ENCODE measurements at regions not wholly inside any gene's neighbourhood (a gene's known extent, or its start where the extent isn't known, plus 50 kb on each side); places are given as distances from the start of the nearest gene placed in this dataset.

DNA sequence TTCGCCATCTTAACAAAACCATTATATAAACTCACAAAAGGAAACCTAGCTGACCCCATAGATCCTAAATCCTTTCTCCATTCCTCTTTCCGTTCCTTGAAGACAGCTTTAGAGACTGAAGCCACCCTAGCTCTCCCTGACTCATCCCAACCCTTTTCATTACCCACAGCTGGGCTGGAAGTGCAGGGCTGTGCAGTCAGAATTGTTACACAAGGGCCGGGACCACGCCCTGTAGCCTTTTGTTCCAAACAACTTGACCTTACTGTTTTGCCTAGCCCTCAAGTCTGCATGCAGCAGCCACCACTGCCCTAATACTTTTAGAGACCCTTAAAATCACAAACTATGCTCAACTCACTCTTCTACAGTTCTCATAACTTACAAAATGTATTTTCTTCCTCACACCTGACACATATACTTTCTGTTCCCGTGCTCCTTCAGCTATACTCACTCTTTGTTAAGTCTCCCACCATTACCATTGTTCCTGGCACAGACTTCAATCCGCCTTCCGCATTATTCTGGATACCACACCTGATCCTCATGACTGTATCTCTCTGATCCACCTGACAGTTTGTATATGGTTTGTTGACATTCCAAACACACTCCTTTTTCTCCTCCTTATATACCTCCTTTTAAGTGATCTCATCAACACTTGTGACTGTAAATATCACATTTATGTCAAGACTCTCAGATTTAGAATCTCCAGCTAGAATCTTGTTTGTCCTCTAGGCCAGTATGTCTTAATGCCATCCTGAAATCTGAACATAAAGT is 208.7 kb downstream of the KITLG start:
- DNase-seq, result no peak

DNA sequence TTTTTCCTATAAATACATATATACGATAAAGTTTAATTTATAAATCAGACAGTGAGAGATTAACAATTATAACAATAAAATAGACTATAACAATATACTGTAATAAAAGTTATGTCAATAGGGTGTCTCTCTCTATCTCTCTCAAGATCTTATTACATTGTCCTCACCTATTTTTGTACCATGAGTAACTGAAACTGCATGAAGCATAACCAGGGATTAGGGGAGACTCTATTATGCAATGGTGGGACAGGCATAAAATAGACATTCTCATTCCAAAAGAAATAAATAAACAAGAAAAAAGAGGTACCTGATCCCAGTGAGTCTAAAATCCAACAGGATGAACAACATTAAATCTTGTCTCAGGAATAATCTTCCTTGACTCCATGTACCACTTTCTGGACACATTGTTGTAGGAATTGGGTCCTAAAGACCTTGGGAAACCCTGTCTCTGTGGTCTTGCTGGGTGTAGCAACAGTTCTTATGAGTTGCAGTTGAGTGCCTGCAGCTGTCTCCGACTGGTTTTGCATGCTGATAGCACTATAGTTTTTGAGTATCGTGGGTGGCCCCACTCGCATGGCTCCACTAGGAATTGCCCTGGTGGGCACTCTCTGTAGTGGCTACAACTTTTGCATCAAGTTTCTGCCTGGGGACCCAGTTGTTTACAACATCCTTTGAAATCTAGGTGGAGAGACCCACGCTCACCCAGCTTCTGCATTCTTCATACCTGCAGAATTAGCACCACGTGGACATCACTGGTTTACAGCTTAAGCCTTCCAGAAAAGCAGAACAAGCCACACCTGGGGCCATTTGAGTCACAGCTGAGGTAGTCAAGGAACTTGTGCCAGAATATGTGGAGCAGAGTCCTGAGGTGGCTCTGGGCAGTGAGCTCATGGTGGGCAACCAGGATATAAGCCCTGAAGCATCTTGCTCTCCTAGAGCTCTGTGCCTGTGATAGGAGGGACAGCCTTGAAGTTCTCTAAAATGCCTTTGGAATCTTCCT is 204.7 kb downstream of the KITLG start:
- DNase-seq, result no peak

DNA sequence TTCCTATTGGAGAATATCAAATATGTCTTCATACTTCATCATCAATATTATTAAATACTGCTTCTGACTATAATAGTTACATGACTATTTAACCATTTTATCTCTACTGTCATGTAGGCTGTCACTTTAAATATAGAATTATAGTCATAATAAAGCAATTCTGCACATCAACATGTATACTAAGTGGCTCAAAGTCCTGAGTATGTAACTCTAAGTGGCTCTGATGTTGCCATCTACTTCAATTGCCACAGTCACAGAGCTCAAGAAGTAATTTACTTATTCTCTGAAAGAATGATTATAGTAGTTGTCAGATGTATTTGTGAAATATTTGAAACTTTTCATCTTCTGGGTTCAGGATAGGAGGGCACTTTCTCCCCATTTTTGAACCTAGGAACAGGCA is 202.3 kb downstream of the KITLG start:
- DNase-seq, result no peak

DNA sequence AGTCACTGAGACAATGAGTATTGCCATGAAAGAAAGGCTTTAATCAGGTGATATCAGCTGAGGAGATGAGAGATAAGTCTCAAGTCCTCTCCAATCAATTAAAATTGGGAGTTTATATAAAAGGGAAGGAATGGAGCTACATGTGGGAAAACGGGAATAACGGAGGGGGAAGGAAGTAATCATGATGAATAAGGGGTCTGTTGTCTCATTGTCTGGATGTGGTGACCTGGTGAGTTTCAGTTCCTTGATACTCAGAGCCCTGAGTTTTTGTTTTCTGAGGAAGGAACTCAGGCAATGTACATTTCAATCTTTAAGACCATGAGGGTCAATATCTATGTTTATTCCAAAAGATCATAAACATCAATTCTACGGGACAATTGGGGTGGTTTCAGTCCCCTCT is 198.8 kb downstream of the KITLG start:
- no peak for DNase-seq

DNA sequence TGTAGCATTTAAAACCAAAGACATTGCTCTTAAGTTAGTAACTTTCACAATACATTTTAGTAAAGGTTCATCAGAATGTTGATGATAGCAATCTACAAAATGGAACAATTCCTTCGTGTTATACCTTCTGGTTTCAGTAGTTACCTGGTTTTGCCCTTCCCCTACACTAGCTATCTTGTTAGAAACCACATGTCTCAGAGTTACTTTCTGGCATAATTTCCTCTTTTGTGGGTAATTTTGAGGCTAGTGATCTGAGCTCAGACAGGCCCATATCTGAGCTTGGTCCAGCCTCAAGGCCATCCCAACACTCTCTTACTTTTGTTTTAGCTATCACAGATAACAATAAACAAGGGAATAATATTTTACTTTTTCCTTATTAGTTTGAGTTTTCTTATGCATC is 196.9 kb downstream of the KITLG start:
- no peak for DNase-seq

DNA sequence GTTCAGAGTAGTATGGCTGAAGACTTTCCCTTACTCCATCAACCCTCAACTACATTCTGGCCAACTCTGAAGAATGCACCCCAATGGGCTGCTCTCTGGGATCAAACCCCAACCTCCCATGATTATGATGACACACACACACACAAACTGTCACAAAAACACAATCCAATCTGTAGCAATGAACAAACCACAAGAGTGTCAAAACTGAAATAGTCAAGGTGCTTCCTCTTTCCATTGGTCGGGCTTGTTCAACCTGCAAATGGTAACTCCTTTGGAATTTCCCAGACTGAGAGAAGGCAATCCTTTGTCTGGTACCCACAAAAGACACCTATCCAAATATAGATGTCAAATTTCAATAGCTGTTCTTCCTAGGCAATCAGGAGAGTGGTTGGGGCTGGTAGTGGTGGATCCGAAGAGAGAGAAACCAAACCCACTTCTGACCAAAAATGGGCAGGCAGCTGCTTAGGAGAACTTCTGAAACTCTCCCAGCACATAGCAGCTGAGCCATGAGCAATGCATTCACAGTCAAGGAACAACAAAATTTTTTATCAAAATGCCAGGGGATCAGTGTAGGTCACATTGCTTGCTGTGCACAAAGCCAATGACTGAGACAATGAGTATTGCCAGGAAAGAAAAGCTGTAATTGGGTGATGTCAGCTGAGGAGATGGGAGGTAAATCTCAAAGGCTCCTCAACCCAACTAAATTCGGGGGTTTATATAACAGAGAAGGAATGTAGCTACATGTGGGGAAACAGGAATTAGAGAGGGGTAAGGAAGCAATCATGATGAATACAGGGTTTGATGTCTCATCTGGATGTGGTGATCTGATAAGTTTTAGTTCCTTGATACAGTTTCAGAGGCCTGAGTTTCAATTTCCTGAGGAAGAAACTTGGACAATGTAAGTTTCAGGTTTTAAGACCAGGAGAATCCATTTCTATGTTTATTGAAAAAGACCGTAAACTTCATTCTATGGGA is 191.4 kb downstream of the KITLG start:
- DNase-seq, result no peak

DNA sequence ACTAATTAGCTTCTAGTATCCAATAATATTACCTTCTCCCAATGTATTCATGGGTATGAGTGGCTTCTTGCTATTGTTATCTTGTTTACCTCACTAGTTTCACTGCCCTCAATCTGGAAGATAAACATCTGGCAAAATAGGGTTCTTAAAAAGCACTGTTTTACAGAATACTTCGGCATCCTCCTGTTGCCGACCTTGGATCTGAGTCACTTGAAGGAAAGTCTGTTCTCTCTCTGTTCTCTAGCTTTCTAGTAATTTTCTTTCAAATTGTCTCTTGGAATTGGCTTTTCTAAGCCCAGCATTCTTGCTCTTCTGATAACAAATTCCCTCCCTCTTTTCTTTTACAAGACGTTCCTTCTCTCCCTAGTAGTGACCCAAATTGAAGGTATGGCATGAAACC is 189.5 kb downstream of the KITLG start:
- DNase-seq, result no peak

DNA sequence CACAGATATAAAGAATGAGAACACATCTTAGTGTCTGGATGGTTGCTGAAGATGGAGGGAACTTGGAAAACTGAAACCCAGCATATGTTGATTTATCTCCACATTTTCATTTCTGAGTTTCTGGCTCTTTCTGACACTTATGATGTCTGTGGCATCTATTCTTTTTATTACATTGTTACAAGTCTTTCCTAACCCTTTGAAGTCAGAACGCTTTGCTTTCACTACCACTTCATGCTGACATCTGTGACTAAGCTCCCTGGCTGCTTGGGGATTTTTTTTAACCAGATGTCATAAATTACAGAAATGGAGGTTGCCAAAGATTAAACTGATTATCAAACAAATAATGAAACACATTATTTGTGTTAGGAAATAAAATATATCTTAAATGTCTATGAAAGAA is 188.7 kb downstream of the KITLG start:
- DNase-seq, result peak in 1 of 2 experiments; percentile 24

DNA sequence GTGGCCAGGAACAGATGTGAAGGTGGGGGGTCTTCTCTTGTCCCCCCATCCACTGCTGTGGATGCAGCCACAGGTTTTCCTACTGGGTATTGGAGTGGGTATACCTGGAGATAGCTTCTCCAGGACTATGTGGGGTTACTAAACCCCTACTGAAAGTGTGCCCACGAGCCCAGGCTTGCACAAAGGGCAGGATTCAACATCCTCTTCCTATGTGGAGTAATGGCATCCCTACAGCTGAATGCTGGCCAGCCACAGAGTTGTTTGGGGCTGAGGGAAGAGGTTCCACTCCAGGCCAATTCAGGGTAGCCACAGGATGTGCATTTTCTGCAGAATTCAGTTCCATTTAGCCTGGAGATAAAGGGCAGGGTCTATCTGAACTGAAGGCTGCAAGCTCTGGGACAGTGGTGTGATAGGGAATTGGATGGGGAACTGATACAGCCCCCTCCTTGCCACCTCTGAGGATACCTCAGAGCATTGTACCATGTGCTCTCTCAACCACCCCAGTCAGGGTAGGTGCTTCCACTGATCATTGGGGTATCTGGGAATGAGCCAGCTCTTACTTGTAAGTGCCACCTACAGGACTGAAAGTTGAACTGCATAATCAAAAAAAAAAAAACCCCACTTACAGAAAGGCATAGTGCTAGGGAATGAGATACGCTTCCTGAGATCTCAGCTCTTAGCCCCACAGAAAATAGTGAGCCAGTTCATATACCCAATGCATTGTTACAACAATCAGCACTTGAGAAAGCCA is 187.1 kb downstream of the KITLG start:
- DNase-seq, result peak in 1 of 2 experiments; percentile 5

DNA sequence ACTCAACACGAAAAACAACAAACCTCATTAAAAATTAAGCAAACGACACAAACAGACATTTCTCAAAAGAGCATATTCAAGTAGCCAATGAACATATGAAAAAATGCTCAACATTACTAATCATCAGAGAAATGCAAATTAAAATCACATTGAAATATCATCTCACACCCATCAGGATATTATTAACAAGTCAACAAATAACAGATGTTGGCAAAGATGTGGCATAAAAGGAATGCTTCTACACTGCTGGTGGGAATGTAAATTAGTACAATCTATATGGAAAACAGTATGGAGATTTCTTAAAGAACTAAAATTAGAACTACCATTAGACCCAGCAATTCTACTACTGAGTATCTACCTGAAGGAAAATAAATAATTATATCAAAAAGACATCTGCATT is 182.2 kb downstream of the KITLG start:
- DNase-seq, result no peak

DNA sequence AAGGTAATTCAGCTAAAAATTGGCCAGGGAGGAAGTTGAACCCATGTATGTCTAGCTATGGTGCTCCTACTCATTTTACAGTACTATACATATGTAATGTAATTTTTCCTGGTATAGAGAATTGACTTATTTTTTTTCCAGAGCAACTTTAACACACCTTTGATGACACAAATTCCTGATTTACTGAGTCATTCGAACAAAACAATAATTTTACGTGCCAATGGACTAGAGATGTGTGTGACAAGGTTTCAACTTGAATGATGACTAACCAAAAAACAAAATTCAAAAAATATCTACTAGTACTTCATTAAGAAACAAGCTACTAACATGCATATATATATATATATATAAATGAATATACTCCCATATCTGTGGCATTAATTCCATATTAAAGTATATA is 180.5 kb downstream of the KITLG start:
- no peak for DNase-seq

DNA sequence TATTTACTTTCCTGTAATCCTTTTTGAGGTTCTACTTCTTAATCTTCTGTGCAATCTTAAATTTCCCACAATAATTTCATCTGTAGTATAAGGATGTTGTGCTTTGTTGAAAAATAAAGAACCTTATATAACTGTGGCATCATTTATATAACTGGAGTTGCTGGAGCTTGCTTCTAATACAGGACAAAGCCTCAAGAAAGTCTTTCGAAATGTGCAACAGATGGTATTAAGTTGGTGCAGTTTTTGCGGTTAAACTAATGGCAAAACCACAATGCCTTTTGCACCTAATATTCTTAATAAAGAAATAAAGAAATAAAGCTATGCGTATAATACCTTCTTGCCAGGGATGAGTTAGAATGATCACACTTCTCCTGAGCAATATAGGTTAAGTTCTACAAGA is 180.0 kb downstream of the KITLG start:
- DNase-seq, result no peak

DNA sequence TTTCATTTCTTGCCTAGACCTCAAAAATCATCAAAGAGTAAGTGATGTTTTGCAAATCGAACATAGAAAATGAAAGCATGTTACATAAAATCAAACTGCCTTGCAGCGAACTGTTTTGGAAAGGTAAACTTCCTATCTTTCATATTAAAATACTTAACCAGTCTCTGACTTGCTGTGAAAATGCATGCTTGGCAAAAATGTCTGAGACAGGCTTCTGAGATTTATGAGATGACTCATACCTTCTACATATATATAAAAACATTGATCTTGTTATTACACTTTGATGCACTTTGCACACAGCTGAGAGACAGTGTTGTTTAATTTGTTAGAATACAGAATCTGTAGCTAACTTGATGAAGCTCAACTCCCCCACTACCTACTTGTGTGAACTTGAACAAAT is 179.1 kb downstream of the KITLG start:
- no peak for DNase-seq

DNA sequence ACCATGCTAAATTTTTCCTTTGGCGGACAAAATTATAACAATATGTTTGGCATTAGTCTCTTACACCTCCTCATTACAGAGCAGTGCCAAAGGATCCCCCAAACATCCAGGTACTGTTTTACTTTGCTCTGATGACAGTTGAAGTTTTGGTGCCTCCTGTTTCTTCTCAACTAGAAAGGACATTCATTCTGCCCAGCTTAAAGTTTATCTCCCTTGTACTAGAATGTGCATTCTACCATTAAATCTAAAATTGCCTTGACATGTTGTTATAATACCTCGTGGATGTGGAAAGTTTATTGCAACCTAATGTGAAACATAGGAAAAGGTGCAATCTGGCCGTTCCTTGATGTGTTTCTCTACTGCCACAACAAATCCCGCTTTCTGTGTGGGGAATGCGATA is 173.4 kb downstream of the KITLG start:
- DNase-seq, result no peak

DNA sequence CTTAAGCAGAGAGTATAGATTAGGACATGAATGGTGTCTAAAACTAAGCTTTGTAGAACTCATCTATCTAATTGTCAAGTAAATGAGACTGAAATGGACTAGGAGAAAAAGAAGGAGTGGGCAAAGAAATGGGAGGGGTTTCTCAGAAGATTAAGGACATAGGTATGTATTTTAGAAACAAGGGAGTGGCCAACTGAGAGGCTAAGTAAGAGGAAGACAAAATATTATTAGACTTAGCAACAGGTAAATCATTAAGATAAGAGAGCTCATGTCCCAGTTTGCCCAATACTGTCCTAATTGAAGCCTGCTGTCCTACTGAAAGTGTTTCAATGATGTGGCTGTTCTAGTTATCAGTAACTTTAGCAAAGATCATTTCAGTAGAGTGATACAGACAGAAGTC is 171.4 kb downstream of the KITLG start:
- DNase-seq, result no peak

DNA sequence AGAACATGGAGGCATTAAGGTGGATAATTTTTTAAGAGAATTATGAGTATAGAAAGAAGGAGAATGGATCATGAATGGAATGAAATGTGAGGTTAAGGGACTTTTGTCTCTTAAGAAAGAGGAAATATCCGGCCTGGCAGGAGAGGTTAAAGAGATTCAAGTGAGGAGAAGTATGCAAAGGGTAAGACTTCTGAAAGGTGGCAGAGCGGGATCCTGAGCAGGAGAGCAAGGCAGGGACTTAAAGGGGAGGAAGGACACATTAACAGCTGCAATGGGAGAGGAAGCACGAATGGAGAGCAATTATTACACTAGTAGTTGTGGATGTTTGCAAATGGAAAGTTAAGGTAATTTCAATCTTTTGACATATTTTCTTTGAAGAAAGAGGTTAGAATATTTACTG is 171.0 kb downstream of the KITLG start:
- no peak for DNase-seq

DNA sequence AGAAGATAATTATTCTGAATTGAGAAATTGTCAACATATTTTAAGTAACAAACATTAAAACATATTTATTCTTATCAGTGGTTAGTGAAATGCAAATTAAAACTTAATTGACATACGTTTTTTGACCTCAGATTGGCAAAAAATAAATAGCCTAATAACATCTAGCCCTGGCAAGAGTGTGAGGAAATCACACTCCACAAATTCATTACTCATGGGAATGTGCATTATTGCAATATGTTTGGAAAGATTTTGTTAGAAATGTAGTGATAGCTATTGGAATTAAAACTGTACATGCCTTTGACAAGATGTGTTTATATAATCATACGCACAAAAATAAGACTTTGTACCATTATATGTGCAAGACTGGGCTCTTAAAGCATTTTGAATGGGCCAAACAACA is 168.6 kb downstream of the KITLG start:
- no peak for DNase-seq

DNA sequence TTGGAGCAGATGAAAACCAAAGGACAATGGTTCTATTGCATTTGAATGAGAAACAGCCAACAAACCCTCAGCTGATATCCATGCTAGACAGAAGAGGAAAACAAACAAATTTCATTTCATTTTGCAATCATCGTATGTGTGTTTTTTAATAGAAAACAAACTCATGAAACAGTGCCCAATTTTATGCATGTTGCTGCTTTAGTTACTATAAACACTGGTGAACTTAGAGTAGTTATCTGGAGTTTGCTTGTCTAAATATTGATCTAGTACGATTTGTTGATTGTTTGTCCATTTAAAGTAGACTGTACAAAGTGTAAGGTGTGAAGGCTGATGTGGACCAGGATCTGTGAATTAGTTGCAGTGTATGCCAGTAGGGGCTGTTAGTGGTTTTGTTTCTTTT is 166.6 kb downstream of the KITLG start:
- no peak for DNase-seq

DNA sequence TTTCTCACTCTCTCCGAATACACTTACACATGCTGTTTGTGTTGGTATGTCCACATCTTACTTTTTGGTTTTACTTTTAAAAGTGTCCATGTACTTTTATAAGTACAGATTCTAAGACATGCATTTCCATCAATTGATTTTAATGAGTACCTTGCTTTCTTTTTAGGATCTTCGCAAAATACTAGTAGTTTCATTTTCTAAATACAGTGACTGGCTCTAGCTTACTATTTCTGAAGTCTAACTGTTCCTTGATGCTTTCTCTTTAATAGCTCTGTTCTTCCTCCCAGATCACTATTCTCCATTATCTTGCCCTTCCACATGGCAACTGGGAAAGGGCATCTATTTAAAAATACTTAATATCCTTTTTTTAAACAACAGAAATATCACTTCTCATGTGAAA is 164.1 kb downstream of the KITLG start:
- no peak for DNase-seq

DNA sequence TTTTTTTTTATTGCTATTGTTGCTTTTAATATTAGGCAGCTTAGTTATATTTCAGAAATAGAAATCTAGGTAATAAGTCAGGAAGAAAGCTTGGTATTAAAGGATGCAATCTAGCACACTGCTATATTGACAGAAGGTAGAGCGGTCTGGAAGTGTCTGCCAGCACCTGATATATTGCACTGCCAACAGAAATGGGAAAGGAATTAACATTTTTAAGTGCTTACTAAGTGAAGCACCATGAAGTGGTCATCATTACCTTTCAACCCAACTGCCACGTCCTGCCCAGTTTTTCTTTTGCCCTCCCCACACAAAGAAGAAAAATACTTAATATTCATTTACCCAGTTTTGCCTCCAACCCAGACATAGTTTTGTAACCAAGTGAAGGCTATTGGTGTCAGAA is 163.5 kb downstream of the KITLG start:
- DNase-seq, result peak; percentile 7 to 37

DNA sequence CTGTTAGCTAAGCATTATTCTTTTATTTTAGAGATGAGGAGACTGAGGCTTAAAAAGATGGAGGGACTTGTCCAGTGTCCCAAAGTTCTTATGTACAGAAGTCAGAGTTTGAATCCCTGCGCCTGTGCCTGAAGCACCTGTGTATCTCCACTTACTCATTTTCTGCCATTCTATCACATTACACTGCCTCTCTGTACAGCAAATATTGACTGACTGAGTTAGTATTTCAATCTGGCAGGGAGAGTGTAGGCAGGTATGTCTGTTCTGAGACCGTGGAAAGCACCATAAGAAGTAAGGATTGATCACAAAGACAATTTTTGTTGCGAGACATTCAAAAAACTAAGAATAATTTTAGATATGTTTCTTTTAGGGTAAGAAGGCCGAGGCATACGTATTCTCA is 162.7 kb downstream of the KITLG start:
- DNase-seq, result no peak

DNA sequence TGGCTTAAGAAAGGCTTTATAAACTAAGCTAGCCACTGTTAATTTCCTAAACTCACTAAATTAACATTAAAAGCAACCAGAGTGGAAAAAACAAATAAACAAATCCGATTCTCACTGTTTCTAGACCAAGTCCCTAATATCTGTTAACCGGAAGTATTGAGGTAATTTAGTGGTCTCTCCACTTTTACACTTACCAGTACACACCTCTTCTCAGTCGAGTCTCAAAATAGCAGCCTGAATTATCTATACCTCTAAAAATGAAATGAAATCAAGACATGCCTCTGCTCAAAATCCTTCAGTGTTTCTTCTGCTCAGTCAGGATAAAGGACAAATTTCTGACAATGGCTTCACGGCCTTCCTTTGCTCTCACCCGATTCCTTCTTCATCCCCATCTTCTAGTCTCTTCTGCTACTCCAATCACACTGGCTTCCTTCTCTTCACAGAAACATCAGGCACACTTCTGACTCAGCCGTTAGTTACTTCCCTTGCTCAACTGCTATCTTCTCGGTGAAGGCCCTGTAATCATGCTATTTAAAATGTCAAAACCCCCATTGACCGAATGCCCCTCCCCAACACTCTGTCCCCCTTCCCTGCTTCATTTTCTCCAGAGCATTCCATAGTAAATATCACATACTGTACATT is 161.3 kb downstream of the KITLG start:
- no peak for DNase-seq

All from NCI-H524 (cell line).